ENCODE measurements at regions not wholly inside any gene's neighbourhood (a gene's known extent, or its start where the extent isn't known, plus 50 kb on each side); places are given as distances from the start of the nearest gene placed in this dataset.

GRCh38 chr18:24786027-24786426 is 325.6 kb downstream of the HRH4 start:
- Histone ChIP-seq H3K18ac (ENCODE audit: low read length) (no peak overlapping the region), H3K23ac (ENCODE audit: low read length) (no peak overlapping the region), H3K27me3 (ENCODE audit: insufficient read depth, low read length) (no peaks in the 10 kb centered on the region), H4K12ac (ENCODE audit: low read depth, low read length) (no peak overlapping the region), H3K4me1 (ENCODE audit: control insufficient read depth in 1 of 2, insufficient read depth in 2 of 2, low read length in 2 of 2) (no peaks in the 10 kb centered on the region), H4K91ac (ENCODE audit: low read depth, low read length) (no peak overlapping the region), H3K4me2 (ENCODE audit: low read length) (no peak overlapping the region), H3K9ac (ENCODE audit: low read length) (no peak overlapping the region), H3K36me3 (ENCODE audit: control insufficient read depth in 1 of 2, insufficient read depth in 2 of 2, low read length in 2 of 2) (no peaks in the 10 kb centered on the region), H3K4me3 (ENCODE audit: low read depth, low read length) (no peak overlapping the region), H2AK5ac (ENCODE audit: low read length) (no peak overlapping the region), H3K9me3 (ENCODE audit: insufficient read depth, low read depth, low read length) (no peaks in the 10 kb centered on the region), H2BK5ac (ENCODE audit: low read depth, low read length, poor library complexity) (no peak overlapping the region), H2AFZ (ENCODE audit: insufficient read depth, low read length, poor library complexity) (no peak overlapping the region), H3K4ac (ENCODE audit: low read depth, low read length) (no peak overlapping the region), H2BK12ac (ENCODE audit: low read length) (no peak overlapping the region), H3K79me2 (ENCODE audit: control insufficient read depth, insufficient read depth, low read length, poor library complexity) (no peaks in the 10 kb centered on the region), H3K27ac (ENCODE audit: low read depth, low read length) (no peak overlapping the region), H3K79me1 (ENCODE audit: low read length) (no peaks in the 10 kb centered on the region), H2BK120ac (ENCODE audit: insufficient read depth, low read length, poor library complexity) (no peak overlapping the region), H3K14ac (ENCODE audit: low read length) (no peak overlapping the region), H4K8ac (ENCODE audit: low read depth, low read length) (no peak overlapping the region)
- DNase-seq, result no peak
- no CpG with 5 or more reads among the region's 2 CpGs for WGBS (ENCODE audit: extremely low coverage, insufficient coverage, insufficient read length)

GRCh38 chr18:24790347-24790746 is 329.9 kb downstream of the HRH4 start:
- no peak overlapping the region for H3K18ac ChIP-seq (ENCODE audit: low read length)
- no peaks in the 10 kb centered on the region for H3K4me1 ChIP-seq (ENCODE audit: control insufficient read depth in 1 of 2, insufficient read depth in 2 of 2, low read length in 2 of 2)
- no peaks in the 10 kb centered on the region for H3K79me1 ChIP-seq (ENCODE audit: low read length)
- no peak for DNase-seq
- H3K79me2 ChIP-seq (ENCODE audit: control insufficient read depth, insufficient read depth, low read length, poor library complexity), result no peaks in the 10 kb centered on the region
- H2BK120ac ChIP-seq (ENCODE audit: insufficient read depth, low read length, poor library complexity), result no peak overlapping the region
- H2BK5ac ChIP-seq (ENCODE audit: low read depth, low read length, poor library complexity), result no peak overlapping the region
- H3K9ac ChIP-seq (ENCODE audit: low read length), result no peak overlapping the region
- no peaks in the 10 kb centered on the region for H3K36me3 ChIP-seq (ENCODE audit: control insufficient read depth in 1 of 2, insufficient read depth in 2 of 2, low read length in 2 of 2)
- H3K27me3 ChIP-seq (ENCODE audit: insufficient read depth, low read length), result no peaks in the 10 kb centered on the region
- H4K8ac ChIP-seq (ENCODE audit: low read depth, low read length), result no peak overlapping the region
- H3K27ac ChIP-seq (ENCODE audit: low read depth, low read length), result no peak overlapping the region
- no peak overlapping the region for H3K4me2 ChIP-seq (ENCODE audit: low read length)
- H3K23ac ChIP-seq (ENCODE audit: low read length), result no peak overlapping the region
- no peak overlapping the region for H3K4me3 ChIP-seq (ENCODE audit: low read depth, low read length)
- H4K12ac ChIP-seq (ENCODE audit: low read depth, low read length), result no peak overlapping the region
- no peak overlapping the region for H2BK12ac ChIP-seq (ENCODE audit: low read length)
- no peaks in the 10 kb centered on the region for H3K9me3 ChIP-seq (ENCODE audit: insufficient read depth, low read depth, low read length)
- H3K14ac ChIP-seq (ENCODE audit: low read length), result no peak overlapping the region
- no peak overlapping the region for H2AK5ac ChIP-seq (ENCODE audit: low read length)
- H2AFZ ChIP-seq (ENCODE audit: insufficient read depth, low read length, poor library complexity), result no peak overlapping the region
- H4K91ac ChIP-seq (ENCODE audit: low read depth, low read length), result no peak overlapping the region
- no CpG with 5 or more reads among the region's 4 CpGs for WGBS (ENCODE audit: extremely low coverage, insufficient coverage, insufficient read length)
- H3K4ac ChIP-seq (ENCODE audit: low read depth, low read length), result no peak overlapping the region

DNA sequence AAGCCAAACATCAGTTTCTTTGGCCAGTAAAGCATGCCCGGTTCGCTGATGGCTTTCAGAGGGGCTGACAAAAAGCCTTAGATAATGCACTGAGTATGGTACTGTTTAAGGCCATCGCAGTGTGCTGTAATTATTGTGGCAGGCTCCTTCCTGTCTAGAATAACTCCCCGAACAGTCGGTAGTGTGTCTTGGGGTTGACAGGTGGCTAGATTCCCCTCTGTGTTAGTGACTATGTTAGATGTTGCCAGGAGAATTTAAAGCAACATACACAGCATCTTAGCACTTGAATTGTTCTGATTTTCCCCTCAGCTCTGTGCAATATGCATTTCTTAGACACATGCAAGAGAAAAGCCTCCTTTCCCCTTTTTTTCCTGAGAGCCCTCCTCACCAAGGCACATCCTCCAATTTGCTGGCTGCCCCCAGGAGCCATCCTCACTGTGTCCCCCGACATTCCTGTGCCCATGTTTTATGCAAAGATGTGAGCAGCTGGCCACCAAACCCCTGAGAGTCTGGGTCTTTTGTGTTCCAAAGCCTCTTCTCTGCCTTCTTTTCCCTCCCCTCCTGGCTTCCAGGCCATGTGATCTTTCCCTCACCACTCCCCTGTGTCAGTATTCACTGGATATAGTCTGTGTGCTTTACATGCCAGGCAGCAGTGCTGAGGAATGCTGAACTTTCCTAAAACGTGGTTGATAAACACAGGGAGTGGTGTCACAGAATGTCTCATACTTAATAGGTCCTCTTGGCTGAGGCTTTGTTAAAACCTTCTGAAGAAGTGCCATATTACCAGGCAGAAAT is 331.5 kb downstream of the HRH4 start:
- Histone ChIP-seq H3K79me1 (ENCODE audit: low read length) (no peaks in the 10 kb centered on the region), H4K91ac (ENCODE audit: low read depth, low read length) (no peak overlapping the region), H3K4me3 (ENCODE audit: low read depth, low read length) (no peak overlapping the region), H3K18ac (ENCODE audit: low read length) (no peak overlapping the region), H3K23ac (ENCODE audit: low read length) (no peak overlapping the region), H4K8ac (ENCODE audit: low read depth, low read length) (no peak overlapping the region), H3K9ac (ENCODE audit: low read length) (no peak overlapping the region), H2BK120ac (ENCODE audit: insufficient read depth, low read length, poor library complexity) (no peak overlapping the region), H2AFZ (ENCODE audit: insufficient read depth, low read length, poor library complexity) (no peak overlapping the region), H3K14ac (ENCODE audit: low read length) (no peak overlapping the region), H3K79me2 (ENCODE audit: control insufficient read depth, insufficient read depth, low read length, poor library complexity) (no peaks in the 10 kb centered on the region), H2BK5ac (ENCODE audit: low read depth, low read length, poor library complexity) (no peak overlapping the region), H3K27ac (ENCODE audit: low read depth, low read length) (no peak overlapping the region), H3K9me3 (ENCODE audit: insufficient read depth, low read depth, low read length) (no peaks in the 10 kb centered on the region), H2AK5ac (ENCODE audit: low read length) (no peak overlapping the region), H3K4me1 (ENCODE audit: control insufficient read depth in 1 of 2, insufficient read depth in 2 of 2, low read length in 2 of 2) (no peaks in the 10 kb centered on the region), H2BK12ac (ENCODE audit: low read length) (no peak overlapping the region), H3K4ac (ENCODE audit: low read depth, low read length) (no peak overlapping the region), H3K27me3 (ENCODE audit: insufficient read depth, low read length) (no peaks in the 10 kb centered on the region), H3K4me2 (ENCODE audit: low read length) (no peak overlapping the region), H3K36me3 (ENCODE audit: control insufficient read depth in 1 of 2, insufficient read depth in 2 of 2, low read length in 2 of 2) (no peaks in the 10 kb centered on the region), H4K12ac (ENCODE audit: low read depth, low read length) (no peak overlapping the region)
- WGBS (ENCODE audit: extremely low coverage, insufficient coverage, insufficient read length), result no CpG with 5 or more reads among the region's 7 CpGs
- no peak for DNase-seq

- Histone ChIP-seq H3K4ac (ENCODE audit: low read depth, low read length) (no peak overlapping the region), H2AFZ (ENCODE audit: insufficient read depth, low read length, poor library complexity) (no peak overlapping the region), H2BK120ac (ENCODE audit: insufficient read depth, low read length, poor library complexity) (no peak overlapping the region), H3K27ac (ENCODE audit: low read depth, low read length) (no peak overlapping the region), H3K14ac (ENCODE audit: low read length) (no peak overlapping the region), H3K79me1 (ENCODE audit: low read length) (no peaks in the 10 kb centered on the region), H3K4me1 (ENCODE audit: control insufficient read depth in 1 of 2, insufficient read depth in 2 of 2, low read length in 2 of 2) (no peaks in the 10 kb centered on the region), H3K18ac (ENCODE audit: low read length) (no peak overlapping the region), H2BK5ac (ENCODE audit: low read depth, low read length, poor library complexity) (no peak overlapping the region), H3K4me3 (ENCODE audit: low read depth, low read length) (no peak overlapping the region), H2BK12ac (ENCODE audit: low read length) (no peak overlapping the region), H3K79me2 (ENCODE audit: control insufficient read depth, insufficient read depth, low read length, poor library complexity) (no peaks in the 10 kb centered on the region), H2AK5ac (ENCODE audit: low read length) (no peak overlapping the region), H3K9ac (ENCODE audit: low read length) (no peak overlapping the region), H3K27me3 (ENCODE audit: insufficient read depth, low read length) (no peaks in the 10 kb centered on the region), H4K12ac (ENCODE audit: low read depth, low read length) (no peak overlapping the region), H3K36me3 (ENCODE audit: control insufficient read depth in 1 of 2, insufficient read depth in 2 of 2, low read length in 2 of 2) (no peaks in the 10 kb centered on the region), H3K23ac (ENCODE audit: low read length) (no peak overlapping the region), H3K9me3 (ENCODE audit: insufficient read depth, low read depth, low read length) (no peaks in the 10 kb centered on the region), H3K4me2 (ENCODE audit: low read length) (no peak overlapping the region), H4K8ac (ENCODE audit: low read depth, low read length) (no peak overlapping the region), H4K91ac (ENCODE audit: low read depth, low read length) (no peak overlapping the region)
- DNase-seq, result no peak
- WGBS (ENCODE audit: extremely low coverage, insufficient coverage, insufficient read length), result no CpG with 5 or more reads among the region's 4 CpGs
These were observed 333.3 kb downstream of the HRH4 start for GRCh38 chr18:24793742-24794141.
